ENCODE measurements at regions not wholly inside any gene's neighbourhood (a gene's known extent, or its start where the extent isn't known, plus 50 kb on each side); places are given as distances from the start of the nearest gene placed in this dataset.
A peak's percentile ranks its signal among the peaks of the same experiment; 100 is the strongest.

- no peak for TF ChIP-seq CTCF (IDR thresholded peaks at IDR 0.05; ENCODE audit: insufficient read depth, low read depth, low read length, missing control alignments)
- no peak overlapping the region for H3K4me3 ChIP-seq (ENCODE audit: low read depth, low read length)
- DNase-seq (ENCODE audit: low read depth) = no peak
Observed at GRCh38 chr10:91127341-91128082, 93.0 kb upstream of the PCGF5 start.

GRCh38 chr10:91135113-91135512, 85.3 kb upstream of the PCGF5 start:
- no peak for DNase-seq (ENCODE audit: low read depth)
- no peak overlapping the region for H3K4me3 ChIP-seq (ENCODE audit: low read depth, low read length)
- TF ChIP-seq CTCF (IDR thresholded peaks at IDR 0.05; ENCODE audit: insufficient read depth, low read depth, low read length, missing control alignments) = no peak

- TF ChIP-seq CTCF (IDR thresholded peaks at IDR 0.05; ENCODE audit: insufficient read depth, low read depth, low read length, missing control alignments) = no peak
- no peak for DNase-seq (ENCODE audit: low read depth)
- H3K4me3 ChIP-seq (ENCODE audit: low read depth, low read length) = no peak overlapping the region
Observed at GRCh38 chr10:91137011-91137643, 83.3 kb upstream of the PCGF5 start.

- DNase-seq (ENCODE audit: low read depth) = no peak
- H3K4me3 ChIP-seq (ENCODE audit: low read depth, low read length) = no peak overlapping the region
- TF ChIP-seq CTCF (IDR thresholded peaks at IDR 0.05; ENCODE audit: insufficient read depth, low read depth, low read length, missing control alignments) = no peak
Observed at GRCh38 chr10:91137822-91138221, 82.6 kb upstream of the PCGF5 start.

GRCh38 chr10:91140995-91141549, 79.4 kb upstream of the PCGF5 start:
- H3K4me3 ChIP-seq (ENCODE audit: low read depth, low read length) = no peak overlapping the region
- DNase-seq (ENCODE audit: low read depth) = peak; percentile 35
- no peak for TF ChIP-seq CTCF (IDR thresholded peaks at IDR 0.05; ENCODE audit: insufficient read depth, low read depth, low read length, missing control alignments)

GRCh38 chr10:91144961-91145360, 75.5 kb upstream of the PCGF5 start:
- no peak for DNase-seq (ENCODE audit: low read depth)
- no peak for TF ChIP-seq CTCF (IDR thresholded peaks at IDR 0.05; ENCODE audit: insufficient read depth, low read depth, low read length, missing control alignments)
- H3K4me3 ChIP-seq (ENCODE audit: low read depth, low read length) = no peak overlapping the region

All from GM12865 (cell line).